HCT116 (cell line): ENCODE measurements at regions not wholly inside any gene's neighbourhood (a gene's known extent, or its start where the extent isn't known, plus 50 kb on each side); places are given as distances from the start of the nearest gene placed in this dataset.

Experiments used
- CEBPB ChIP-seq: IDR thresholded peaks from 2 replicates; pipeline ENCODE4 v1.6.1; 2012; ENCODE audit warnings: low read depth
- CTCF ChIP-seq, 3 experiments: fragments of 200-600 bp in 1 of 3; sonication (generic) in 1 of 3; IDR thresholded peaks in 2 of 3; conservative IDR thresholded peaks in 1 of 3; 2 replicates each; pipeline ENCODE4 v1.5.1; 2012 to 2017; ENCODE audit warnings: low read depth in 2 of 3, low read length in 2 of 3, antibody characterized with exemption in 1 of 3, borderline replicate concordance in 1 of 3, control low read depth in 1 of 3, mild to moderate bottlenecking in 1 of 3, mixed read lengths in 1 of 3, mixed run types in 1 of 3, moderate library complexity in 1 of 3; ENCODE audit not compliant: insufficient read depth in 1 of 3
- ELF1 ChIP-seq: IDR thresholded peaks from 2 replicates; pipeline ENCODE4 v1.6.1; 2012; ENCODE audit warnings: low read depth, borderline replicate concordance
- EZH2phosphoT487 ChIP-seq: fragments of 200-600 bp; IDR thresholded peaks from 2 replicates; pipeline ENCODE4 v1.6.1; 2018; ENCODE audit warnings: antibody characterized with exemption, borderline replicate concordance
- FOSL1 ChIP-seq: IDR thresholded peaks from 2 replicates; pipeline ENCODE4 v1.6.1; 2012; ENCODE audit warnings: low read depth
- POLR2AphosphoS5 ChIP-seq: IDR thresholded peaks from 2 replicates; pipeline ENCODE4 v1.6.1; 2011; ENCODE audit warnings: mild to moderate bottlenecking, low read depth, low read length, moderate library complexity
- TCF7L2 ChIP-seq: IDR thresholded peaks from 2 replicates; pipeline ENCODE4 v1.7.0; 2011; ENCODE audit warnings: borderline replicate concordance, inconsistent platforms; ENCODE audit not compliant: insufficient read depth, insufficient read length; ENCODE audit errors: extremely low read depth
- YY1 ChIP-seq: IDR thresholded peaks from 2 replicates; pipeline ENCODE4 v1.6.1; 2011; ENCODE audit warnings: low read length, low read depth, moderate library complexity, mild to moderate bottlenecking; ENCODE audit not compliant: insufficient replicate concordance; ENCODE audit errors: extremely low read depth

- no peak for TF ChIP-seq POLR2AphosphoS5
- TF ChIP-seq ELF1, result no peak
- no peak for TF ChIP-seq CTCF (IDR thresholded peaks at IDR 0.05 in 2 of 3, conservative IDR thresholded peaks at IDR 0.05 in 1 of 3; ENCODE audit: borderline replicate concordance in 1 of 3, insufficient read depth in 1 of 3, low read depth in 2 of 3, low read length in 2 of 3)
- no peak for TF ChIP-seq FOSL1
- no peak for TF ChIP-seq EZH2phosphoT487
- no peak for TF ChIP-seq CEBPB
- no peak for TF ChIP-seq TCF7L2
- TF ChIP-seq YY1, result no peak
These were observed 166.7 kb downstream of the ALG10 start for GRCh38 chr12:34188974-34189373.
